ENCODE measurements at regions not wholly inside any gene's neighbourhood (a gene's known extent, or its start where the extent isn't known, plus 50 kb on each side); places are given as distances from the start of the nearest gene placed in this dataset.

- no peak for TF ChIP-seq SUZ12 (IDR thresholded peaks at IDR 0.05; ENCODE audit: low read length)
- TF ChIP-seq RXRA (IDR thresholded peaks at IDR 0.05; ENCODE audit: insufficient read depth, low read depth, low read length) = no peak
These were observed 105.8 kb downstream of the TSEN15 start (continued) for GRCh38 chr1:184157394-184157742.
